CD4-positive, CD25-positive, alpha-beta regulatory T cell (primary cell): ENCODE measurements at regions not wholly inside any gene's neighbourhood (a gene's known extent, or its start where the extent isn't known, plus 50 kb on each side); places are given as distances from the start of the nearest gene placed in this dataset.

ENCODE experiments used
- ATAC-seq, 2 donors: fragments of 150-1000 bp; cut with Tn5 transposase; one replicate each; pipeline ENCODE4 v1.10.0; 2021; ENCODE audit warnings: low read depth in 2 of 2, moderate number of reproducible peaks in 2 of 2, moderate library complexity in 1 of 2
- DNase-seq, 3 donors: peaks; one replicate each; pipeline versions ENCODE4 v3.0.0 to v3.0.0-alpha.2; 2012 to 2022; ENCODE audit warnings: mixed read lengths in 1 of 3
- H3K27ac ChIP-seq: one replicate; pipeline ENCODE4 v1.7.0; 2013; ENCODE audit warnings: mild to moderate bottlenecking, low read length; ENCODE audit not compliant: insufficient read depth, poor library complexity, severe bottlenecking
- H3K27me3 ChIP-seq: one replicate; pipeline ENCODE4 v1.7.0; 2013; ENCODE audit warnings: low read length; ENCODE audit not compliant: control insufficient read depth, insufficient read depth
- H3K36me3 ChIP-seq: one replicate; pipeline ENCODE4 v1.7.0; 2013; ENCODE audit warnings: mild to moderate bottlenecking, low read length, moderate library complexity; ENCODE audit not compliant: control insufficient read depth, insufficient read depth
- H3K4me1 ChIP-seq: 2 replicates; pipeline ENCODE4 v1.7.0; 2013; ENCODE audit warnings: mild to moderate bottlenecking, low read length; ENCODE audit not compliant: insufficient read depth, control insufficient read depth, poor library complexity, severe bottlenecking
- H3K4me3 ChIP-seq: one replicate; pipeline ENCODE4 v1.7.0; 2013; ENCODE audit warnings: low read depth, mild to moderate bottlenecking, low read length, moderate library complexity
- H3K9me3 ChIP-seq, 2 experiments: 1 replicate in 1 of 2; 2 replicates in 1 of 2; pipeline ENCODE4 v1.7.0; 2013; ENCODE audit warnings: low read length in 2 of 2, mild to moderate bottlenecking in 1 of 2, moderate library complexity in 1 of 2; ENCODE audit not compliant: control insufficient read depth in 2 of 2
- H3K27ac Mint-ChIP-seq, 3 donors: one replicate each; pipeline ENCODE4 v1.8.0; 2020 to 2022; ENCODE audit warnings: mild to moderate bottlenecking in 3 of 3, mixed read lengths in 3 of 3, moderate library complexity in 2 of 3
- H3K27me3 Mint-ChIP-seq: one replicate; pipeline ENCODE4 v1.8.0; 2022; ENCODE audit warnings: mild to moderate bottlenecking, mixed read lengths
- H3K36me3 Mint-ChIP-seq: one replicate; pipeline ENCODE4 v1.8.0; 2020; ENCODE audit warnings: mixed read lengths
- H3K4me1 Mint-ChIP-seq, 4 donors: one replicate each; pipeline ENCODE4 v1.8.0; 2020 to 2022; ENCODE audit warnings: mixed read lengths in 4 of 4, mild to moderate bottlenecking in 1 of 4
- H3K4me3 Mint-ChIP-seq, 4 donors: one replicate each; pipeline ENCODE4 v1.8.0; 2020 to 2022; ENCODE audit warnings: mild to moderate bottlenecking in 4 of 4, mixed read lengths in 4 of 4, moderate library complexity in 3 of 4
- H3K9me3 Mint-ChIP-seq, 7 donors: one replicate each; pipeline ENCODE4 v1.8.0; 2020 to 2022; ENCODE audit warnings: mixed read lengths in 7 of 7, mild to moderate bottlenecking in 3 of 7, moderate library complexity in 2 of 7

DNA sequence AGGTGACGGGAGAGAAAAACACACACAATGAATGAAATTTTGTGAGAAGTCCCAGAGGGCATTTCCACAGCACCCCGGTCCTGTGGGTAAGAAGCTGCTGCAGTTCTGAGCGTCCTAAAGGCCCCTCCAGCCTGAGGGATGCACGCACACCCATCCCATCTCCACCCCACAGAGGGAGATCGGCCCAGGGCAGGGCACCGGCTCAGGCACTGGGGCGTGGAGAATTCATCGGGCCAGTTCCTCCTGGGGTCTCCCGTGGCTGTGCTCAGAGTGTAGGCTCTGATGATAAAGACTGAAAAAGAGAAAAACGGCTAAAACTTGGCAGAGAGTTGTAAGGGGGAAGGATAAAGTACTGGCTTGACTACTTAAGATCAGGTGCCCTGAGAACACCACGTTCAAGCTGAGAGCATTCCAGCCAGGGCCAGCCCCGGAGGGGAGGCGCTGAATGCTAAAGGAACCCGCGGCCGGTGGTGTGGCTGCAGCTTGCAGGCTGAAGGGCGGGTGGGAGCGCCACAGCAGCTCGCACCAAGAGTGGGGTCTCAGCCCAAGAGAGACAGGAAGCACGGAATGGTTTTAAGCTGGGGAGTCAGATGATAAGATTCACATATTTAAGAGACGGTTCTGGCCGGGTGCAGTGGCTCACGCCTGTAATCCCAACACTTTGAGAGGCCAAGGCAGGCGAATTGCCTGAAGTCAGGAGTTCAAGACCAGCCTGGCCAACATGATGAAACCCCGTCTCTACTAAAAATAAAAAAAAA lies 121.9 kb upstream of the SPACA7 start:
- Histone ChIP-seq H3K36me3 (no peaks in the 10 kb centered on the region), H3K27ac (no peak overlapping the region), H3K27me3 (no peaks in the 10 kb centered on the region), H3K4me1 (no peaks in the 10 kb centered on the region), H3K4me3 (no peak overlapping the region), H3K9me3 (no peaks in the 10 kb centered on the region)
- H3K4me3 Mint-ChIP-seq = no peak overlapping the region
- no peak for ATAC-seq
- no peaks in the 10 kb centered on the region for H3K36me3 Mint-ChIP-seq
- H3K27me3 Mint-ChIP-seq = no peaks in the 10 kb centered on the region
- DNase-seq = no peak
- H3K27ac Mint-ChIP-seq = no peak overlapping the region
- no peaks in the 10 kb centered on the region for H3K4me1 Mint-ChIP-seq
- peaks cover 0 to 2% (median 0%) of the 10 kb centered on the region in 7 donors for H3K9me3 Mint-ChIP-seq

DNA sequence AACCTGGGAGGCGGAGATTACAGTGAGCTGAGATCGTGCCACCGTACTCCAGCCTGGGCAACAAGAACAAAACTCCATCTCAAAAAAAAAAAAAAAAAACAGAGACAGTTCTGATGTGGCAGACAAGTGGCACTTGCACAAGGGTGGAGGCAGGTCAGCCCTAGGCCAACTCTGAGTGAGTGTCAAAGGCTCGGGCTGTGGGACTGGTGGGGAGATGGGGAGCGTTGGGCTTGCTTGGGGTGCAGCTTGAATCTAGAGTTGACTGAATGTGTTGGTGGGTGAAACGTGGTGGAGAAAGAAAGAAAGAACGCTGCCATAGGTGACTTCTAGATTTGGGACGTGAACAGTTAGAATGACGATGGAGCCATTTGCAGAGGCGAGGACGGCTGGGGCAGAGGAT lies 121.3 kb upstream of the SPACA7 start:
- H3K9me3 Mint-ChIP-seq = peaks cover 0 to 3% (median 1%) of the 10 kb centered on the region in 7 donors
- no peaks in the 10 kb centered on the region for H3K27me3 Mint-ChIP-seq
- ATAC-seq (no peak), DNase-seq (no peak)
- H3K27ac ChIP-seq = no peak overlapping the region
- no peaks in the 10 kb centered on the region for H3K36me3 Mint-ChIP-seq
- H3K27ac Mint-ChIP-seq = no peak overlapping the region
- H3K27me3 ChIP-seq = no peaks in the 10 kb centered on the region
- H3K4me1 ChIP-seq = no peaks in the 10 kb centered on the region
- H3K36me3 ChIP-seq = no peaks in the 10 kb centered on the region
- no peaks in the 10 kb centered on the region for H3K4me1 Mint-ChIP-seq
- no peak overlapping the region for H3K4me3 ChIP-seq
- no peak overlapping the region for H3K4me3 Mint-ChIP-seq
- H3K9me3 ChIP-seq = no peaks in the 10 kb centered on the region

DNA sequence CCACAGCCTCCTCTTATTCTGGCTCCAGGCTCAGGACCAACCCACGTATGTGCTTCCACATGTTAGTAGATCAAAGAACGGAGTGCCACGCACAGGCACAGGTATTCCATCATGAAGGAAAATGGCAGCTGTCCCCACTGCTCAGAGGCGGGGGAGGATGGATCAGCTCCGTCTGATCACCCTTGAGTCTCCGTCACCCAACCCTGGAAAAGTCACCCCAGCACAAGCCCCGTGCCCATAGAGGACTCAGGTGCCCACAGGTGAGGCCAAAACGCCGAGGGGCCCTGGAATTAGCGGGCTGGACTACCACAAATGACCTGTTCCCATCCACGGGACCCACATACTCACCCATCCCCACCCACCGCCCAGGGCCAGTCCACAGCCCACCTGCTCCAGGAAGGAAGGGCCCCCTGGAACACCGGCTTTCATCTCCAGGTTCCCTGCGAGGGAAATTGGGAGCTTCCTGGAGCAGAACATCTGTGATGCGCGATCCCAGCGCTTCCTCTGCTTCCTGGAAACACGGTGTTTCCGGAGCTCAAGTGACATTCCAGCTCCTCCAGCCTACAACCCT lies 120.5 kb upstream of the SPACA7 start:
- Mint-ChIP-seq H3K36me3 (no peaks in the 10 kb centered on the region), H3K4me3 (no peak overlapping the region)

DNA sequence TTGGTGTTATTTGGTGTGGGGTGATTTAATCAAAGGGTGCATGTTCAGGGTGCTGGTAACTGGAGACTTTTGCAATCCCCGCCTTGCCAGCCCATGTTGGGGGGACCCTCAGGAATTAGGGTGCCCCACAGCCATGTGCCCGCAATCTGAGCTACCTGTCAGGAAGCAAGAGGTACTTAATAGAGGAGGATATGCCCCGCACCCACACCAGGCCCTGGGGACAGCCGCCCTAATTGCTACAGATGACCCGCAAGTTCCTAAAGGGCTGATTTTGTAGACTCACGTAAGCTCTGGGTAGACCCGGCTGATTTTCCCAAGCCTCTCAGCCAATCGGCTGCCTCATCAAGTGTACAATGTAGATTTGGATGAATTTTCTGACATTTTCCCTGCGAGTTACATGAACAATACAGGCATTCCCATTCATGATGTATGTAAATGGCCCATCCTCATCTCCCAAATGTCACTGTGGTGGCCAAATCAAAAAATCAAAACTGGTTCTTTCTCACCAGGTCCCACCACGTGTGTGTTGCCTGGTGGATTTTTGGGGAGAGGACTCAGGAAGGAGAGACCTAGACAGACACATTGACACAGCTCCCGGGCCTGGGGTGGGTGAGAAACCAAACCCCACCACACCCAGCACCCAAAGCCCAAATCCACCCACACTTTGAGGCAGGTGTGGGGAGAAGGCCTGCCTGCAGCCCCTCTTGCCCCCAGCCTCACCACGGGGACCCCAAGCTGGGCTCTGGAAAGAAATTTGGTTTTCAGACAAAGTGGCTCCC lies 119.2 kb upstream of the SPACA7 start:
- Mint-ChIP-seq H3K4me1 (no peaks in the 10 kb centered on the region), H3K27me3 (no peaks in the 10 kb centered on the region), H3K27ac (no peak overlapping the region), H3K36me3 (no peaks in the 10 kb centered on the region), H3K9me3 (peaks cover 0 to 3% (median 1%) of the 10 kb centered on the region in 7 donors), H3K4me3 (no peak overlapping the region)
- DNase-seq (no peak), ATAC-seq (no peak)
- H3K27me3 ChIP-seq = no peaks in the 10 kb centered on the region
- H3K4me1 ChIP-seq = no peaks in the 10 kb centered on the region
- H3K36me3 ChIP-seq = no peaks in the 10 kb centered on the region
- H3K9me3 ChIP-seq = no peaks in the 10 kb centered on the region
- no peak overlapping the region for H3K27ac ChIP-seq
- H3K4me3 ChIP-seq = no peak overlapping the region

More for the DNA sequence above, 120.5 kb upstream of the SPACA7 start:
- no peak for ATAC-seq
- Histone ChIP-seq H3K27me3 (no peaks in the 10 kb centered on the region), H3K27ac (no peak overlapping the region), H3K4me1 (no peaks in the 10 kb centered on the region), H3K36me3 (no peaks in the 10 kb centered on the region), H3K9me3 (no peaks in the 10 kb centered on the region), H3K4me3 (no peak overlapping the region)
- peaks cover 0 to 3% (median 1%) of the 10 kb centered on the region in 7 donors for H3K9me3 Mint-ChIP-seq
- no peak overlapping the region for H3K27ac Mint-ChIP-seq
- no peaks in the 10 kb centered on the region for H3K27me3 Mint-ChIP-seq
- no peak for DNase-seq
- H3K4me1 Mint-ChIP-seq = no peaks in the 10 kb centered on the region

DNA sequence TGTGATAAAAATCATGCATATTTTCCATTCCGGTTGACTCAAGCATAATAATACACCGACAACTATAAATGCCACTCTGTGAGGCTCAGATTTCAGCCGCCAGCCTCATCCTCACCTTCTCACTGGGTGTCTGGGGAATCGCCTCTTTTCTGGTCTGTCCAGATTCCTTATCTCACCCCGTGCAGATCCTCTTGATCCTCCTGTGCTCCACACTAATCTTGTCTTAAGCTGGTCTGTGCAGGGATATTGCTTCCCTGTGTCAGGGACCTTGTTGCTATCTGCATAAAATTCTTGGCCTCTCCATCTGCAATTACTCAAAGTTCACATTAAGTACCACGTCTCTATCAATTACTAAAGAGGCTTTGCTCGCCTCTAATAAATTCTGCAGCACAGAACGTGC lies 116.6 kb upstream of the SPACA7 start:
- Mint-ChIP-seq H3K27ac (no peak overlapping the region), H3K4me3 (no peak overlapping the region), H3K9me3 (peaks cover 0 to 3% (median 0%) of the 10 kb centered on the region in 7 donors), H3K4me1 (no peaks in the 10 kb centered on the region), H3K36me3 (no peaks in the 10 kb centered on the region), H3K27me3 (peaks cover 5% of the 10 kb centered on the region)
- no peaks in the 10 kb centered on the region for H3K27me3 ChIP-seq
- no peak overlapping the region for H3K27ac ChIP-seq
- no peak for ATAC-seq
- H3K36me3 ChIP-seq = no peaks in the 10 kb centered on the region
- H3K9me3 ChIP-seq = no peaks in the 10 kb centered on the region
- H3K4me1 ChIP-seq = no peaks in the 10 kb centered on the region
- DNase-seq = no peak
- no peak overlapping the region for H3K4me3 ChIP-seq

DNA sequence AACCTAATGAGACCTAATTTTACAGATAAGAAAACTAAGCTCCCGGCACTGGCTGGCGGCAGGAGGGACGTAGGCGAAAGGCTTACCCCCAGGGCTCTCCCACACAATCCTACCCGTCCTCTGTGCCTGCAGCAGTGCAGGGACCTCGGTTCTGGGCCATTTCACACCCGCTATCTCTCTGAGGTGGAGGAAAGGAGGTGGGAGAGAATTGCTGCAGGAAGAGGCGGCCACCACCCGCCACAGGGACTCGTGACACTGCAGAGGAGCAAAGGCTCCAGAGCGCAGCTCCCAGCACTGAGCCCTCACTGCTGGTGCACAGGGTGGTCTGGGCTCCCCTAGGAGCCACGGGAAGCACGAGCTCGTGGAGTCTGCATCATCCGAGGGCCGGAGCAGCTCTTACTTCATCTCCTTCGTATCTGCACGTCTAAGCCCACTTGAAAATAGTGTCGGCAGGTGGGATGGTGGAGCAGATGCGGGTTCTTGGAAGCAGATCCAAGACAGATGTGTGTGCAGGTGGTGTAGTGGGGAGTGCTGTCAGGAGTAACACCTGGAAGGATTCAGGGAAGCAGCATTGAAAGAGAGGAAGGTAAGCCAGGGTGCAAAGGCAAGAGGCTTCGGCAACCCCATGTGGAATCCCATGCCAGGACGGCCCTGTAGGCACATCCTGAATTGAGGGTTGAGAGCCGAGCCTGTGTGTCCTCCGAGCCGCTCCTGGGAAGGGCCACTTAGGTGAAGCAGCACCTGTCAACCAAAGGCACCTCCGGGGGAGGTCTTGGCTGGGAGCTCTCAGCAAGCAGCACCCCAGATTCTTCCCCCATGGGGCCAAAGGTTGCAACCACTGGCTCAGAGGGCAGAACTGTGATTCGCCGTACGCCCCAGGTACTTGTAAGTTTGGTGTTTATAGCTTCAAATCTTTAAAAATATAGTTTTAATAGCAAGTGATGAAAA lies 115.8 kb upstream of the SPACA7 start:
- Mint-ChIP-seq H3K4me1 (no peaks in the 10 kb centered on the region), H3K4me3 (no peak overlapping the region), H3K27me3 (peaks cover 5% of the 10 kb centered on the region), H3K9me3 (peaks cover 0 to 3% (median 0%) of the 10 kb centered on the region in 7 donors), H3K27ac (no peak overlapping the region), H3K36me3 (no peaks in the 10 kb centered on the region)
- no peak for DNase-seq
- Histone ChIP-seq H3K4me1 (no peaks in the 10 kb centered on the region), H3K27me3 (no peaks in the 10 kb centered on the region), H3K9me3 (no peaks in the 10 kb centered on the region), H3K36me3 (no peaks in the 10 kb centered on the region), H3K27ac (no peak overlapping the region), H3K4me3 (no peak overlapping the region)
- ATAC-seq = no peak

DNA sequence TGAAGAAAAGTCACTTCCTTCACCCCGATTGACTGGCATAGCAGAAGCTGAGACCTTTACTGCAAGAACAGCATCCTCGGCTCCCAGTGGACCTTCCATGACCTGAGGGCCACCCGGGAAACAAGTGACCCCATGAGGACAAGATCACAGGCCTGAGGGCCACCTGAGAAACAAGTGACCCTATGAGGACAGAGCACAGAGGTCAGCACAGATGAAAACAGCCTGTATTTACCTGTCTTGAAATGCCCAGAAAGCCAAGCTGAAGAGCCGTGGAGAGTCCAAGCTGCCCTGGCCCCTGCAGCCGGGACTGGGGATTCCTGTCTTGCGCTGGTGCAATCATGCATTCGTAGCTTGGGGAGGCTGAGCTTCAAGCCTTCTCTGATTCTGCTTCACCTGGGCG lies 114.2 kb upstream of the SPACA7 start:
- Histone ChIP-seq H3K36me3 (no peaks in the 10 kb centered on the region), H3K9me3 (no peaks in the 10 kb centered on the region), H3K27ac (no peak overlapping the region), H3K4me1 (no peaks in the 10 kb centered on the region), H3K27me3 (no peaks in the 10 kb centered on the region), H3K4me3 (no peak overlapping the region)
- H3K36me3 Mint-ChIP-seq = no peaks in the 10 kb centered on the region
- peaks cover 0 to 3% (median 0%) of the 10 kb centered on the region in 7 donors for H3K9me3 Mint-ChIP-seq
- ATAC-seq (no peak), DNase-seq (no peak)
- H3K4me3 Mint-ChIP-seq = no peak overlapping the region
- no peak overlapping the region for H3K27ac Mint-ChIP-seq
- no peaks in the 10 kb centered on the region for H3K4me1 Mint-ChIP-seq
- peaks cover 13% of the 10 kb centered on the region for H3K27me3 Mint-ChIP-seq
